ENCODE measurements at regions not wholly inside any gene's neighbourhood (a gene's known extent, or its start where the extent isn't known, plus 50 kb on each side); places are given as distances from the start of the nearest gene placed in this dataset.

GRCh38 chr1:55815745-55816455 is 600.7 kb upstream of the USP24 start:
- no peak for TF ChIP-seq ZNF274 (IDR thresholded peaks at IDR 0.05; ENCODE audit: low read depth, low read length)
- TF ChIP-seq YY1 (IDR thresholded peaks at IDR 0.05; ENCODE audit: insufficient read depth, insufficient read length): no peak
- no peak for TF ChIP-seq SUZ12 (IDR thresholded peaks at IDR 0.05; ENCODE audit: extremely low read depth, insufficient read depth, insufficient read length)

Measured in NT2/D1 (cell line).